Ovary (tissue), 7 donors: ENCODE measurements at regions not wholly inside any gene's neighbourhood (a gene's known extent, or its start where the extent isn't known, plus 50 kb on each side); places are given as distances from the start of the nearest gene placed in this dataset.

Experiments
- DNase-seq, 5 donors: peaks; one replicate each; pipeline ENCODE4 v3.0.0-alpha.2; 2019 to 2020
- H3K27ac ChIP-seq, 2 donors: fragments of 200-600 bp; one replicate each; pipeline versions ENCODE4 v1.5.1 to v1.8.0; 2019 to 2022
- H3K27me3 ChIP-seq: fragments of 200-600 bp; one replicate; pipeline ENCODE4 v1.8.0; 2022
- H3K36me3 ChIP-seq: fragments of 200-600 bp; sonication (generic); one replicate; pipeline ENCODE4 v1.5.1; 2019
- H3K4me1 ChIP-seq: one replicate; pipeline ENCODE4 v1.8.1; 2013; ENCODE audit warnings: mild to moderate bottlenecking, moderate library complexity; ENCODE audit not compliant: insufficient read depth
- H3K4me3 ChIP-seq: fragments of 200-600 bp; sonication (generic); one replicate; pipeline ENCODE4 v1.5.1; 2017
- H3K9me3 ChIP-seq, 2 donors: fragments of 200-600 bp in 1 of 2; sonication (generic) in 1 of 2; one replicate each; pipeline versions ENCODE4 v1.5.1 to v1.8.1; 2013 to 2019; ENCODE audit warnings: mild to moderate bottlenecking in 1 of 2, moderate library complexity in 1 of 2
- CTCF ChIP-seq, 3 donors: fragments of 450-650 bp in 2 of 3; fragments of 200-600 bp in 1 of 3; IDR thresholded peaks; one replicate each; pipeline versions ENCODE4 v1.5.1 to v1.8.0; 2016 to 2022; ENCODE audit warnings: antibody characterized with exemption in 3 of 3, mild to moderate bottlenecking in 1 of 3
- EP300 ChIP-seq: sonication (generic); formaldehyde crosslinking; IDR thresholded peaks from one replicate; pipeline ENCODE4 v1.6.1; 2017; ENCODE audit warnings: antibody characterized with exemption
- POLR2A ChIP-seq: fragments of 450-650 bp; IDR thresholded peaks from one replicate; pipeline ENCODE4 v1.6.1; 2017; ENCODE audit warnings: antibody characterized with exemption, mild to moderate bottlenecking, moderate library complexity
- WGBS, 3 donors: extraction: QIAGEN DNeasy Blood & Tissue Kit in 1 of 3; methylation state at CpG; one replicate each; pipeline versions ENCODE4 v1.1.5 to v1.1.7; 2013 to 2017; 5-methylcytosine and 5-hydroxymethylcytosine counted together
- intact Hi-C, 4 donors: fragments of 100-400 bp; cut with DNase I; formaldehyde crosslinking; loops; one replicate each; pipeline versions ENCODE4 v1.11.0 to v1.15.1; 2022 to 2023
- donor health status: DM: no; HTN: no; CAD: no; lungs with moderate emphysema.
- donor health status: DM: no; HTN: no; CAD: no.
- donor health status: Bipolar disorder and iron deficiency.
- donor health status: DM: no; HTN: no; CAD: no.
- donor health status: DM: yes; HTN: yes; CAD: no.

- TF ChIP-seq CTCF (IDR thresholded peaks at IDR 0.05) (no peak), POLR2A (no peak), EP300 (no peak)
- Histone ChIP-seq H3K9me3 (no peaks in the 10 kb centered on the region), H3K4me1 (no peaks in the 10 kb centered on the region), H3K36me3 (no peaks in the 10 kb centered on the region), H3K27ac (no peak overlapping the region), H3K27me3 (no peaks in the 10 kb centered on the region), H3K4me3 (no peak overlapping the region)
- intact Hi-C loops: no loop called here
- 84 to 90% (median 86%) methylated on average over 10 of the region's 10 CpGs for WGBS, 3 donors
- DNase-seq: no peak
Measured at GRCh38 chr12:41907021-41907420, 237.7 kb downstream of the GXYLT1 start.

- Histone ChIP-seq H3K27ac (no peak overlapping the region), H3K4me3 (no peak overlapping the region), H3K27me3 (no peaks in the 10 kb centered on the region), H3K9me3 (no peaks in the 10 kb centered on the region), H3K4me1 (no peaks in the 10 kb centered on the region), H3K36me3 (no peaks in the 10 kb centered on the region)
- 94 to 99% (median 98%) methylated on average over 6 of the region's 6 CpGs for WGBS, 3 donors
- TF ChIP-seq POLR2A (no peak), EP300 (no peak), CTCF (IDR thresholded peaks at IDR 0.05) (no peak)
- intact Hi-C loops: no loop called here
- DNase-seq: no peak
Measured at GRCh38 chr12:41905759-41906297, 238.8 kb downstream of the GXYLT1 start.

GRCh38 chr12:41905073-41905758 is 239.5 kb downstream of the GXYLT1 start:
- no peak for DNase-seq
- H3K36me3 ChIP-seq: no peaks in the 10 kb centered on the region
- H3K4me3 ChIP-seq: no peak overlapping the region
- H3K9me3 ChIP-seq: no peaks in the 10 kb centered on the region
- intact Hi-C loops: no loop called here
- H3K27me3 ChIP-seq: no peaks in the 10 kb centered on the region
- 64 to 87% (median 74%) methylated on average over 7 of the region's 7 CpGs for WGBS, 3 donors
- no peak overlapping the region for H3K27ac ChIP-seq
- H3K4me1 ChIP-seq: no peaks in the 10 kb centered on the region
- TF ChIP-seq POLR2A (no peak), EP300 (no peak), CTCF (IDR thresholded peaks at IDR 0.05) (no peak)

DNA sequence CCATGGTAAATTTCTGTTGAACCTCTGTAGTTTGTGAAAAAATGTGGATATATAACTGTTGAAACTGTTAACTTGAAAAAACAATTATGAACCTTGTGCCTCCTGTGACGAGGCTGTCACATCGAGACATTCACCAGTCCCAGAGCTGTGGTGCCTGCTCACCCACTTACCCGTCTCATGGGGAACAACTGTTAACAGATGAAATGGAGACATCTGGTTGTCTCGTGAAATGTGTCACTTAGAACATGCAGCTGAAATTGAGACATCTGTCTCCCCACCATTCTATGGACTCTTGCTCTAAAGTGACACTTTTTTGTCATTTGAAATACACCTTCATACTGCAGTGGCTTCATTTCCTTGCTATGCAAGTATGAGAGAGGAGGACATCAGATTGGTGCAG is 240.6 kb downstream of the GXYLT1 start:
- WGBS, 3 donors: 81 to 92% (median 85%) methylated on average over 4 of the region's 4 CpGs
- Histone ChIP-seq H3K27me3 (no peaks in the 10 kb centered on the region), H3K4me3 (no peak overlapping the region), H3K27ac (no peak overlapping the region), H3K36me3 (no peaks in the 10 kb centered on the region), H3K4me1 (no peaks in the 10 kb centered on the region), H3K9me3 (no peaks in the 10 kb centered on the region)
- no peak for DNase-seq
- intact Hi-C loops: no loop called here
- no peak for TF ChIP-seq EP300

- WGBS, 3 donors: 93 to 96% (median 95%) methylated on average over 6 of the region's 6 CpGs
- H3K27me3 ChIP-seq: no peaks in the 10 kb centered on the region
- no peaks in the 10 kb centered on the region for H3K4me1 ChIP-seq
- intact Hi-C loops: no loop called here
- no peaks in the 10 kb centered on the region for H3K36me3 ChIP-seq
- TF ChIP-seq CTCF (IDR thresholded peaks at IDR 0.05) (no peak), EP300 (no peak), POLR2A (no peak)
- no peak overlapping the region for H3K4me3 ChIP-seq
- no peak overlapping the region for H3K27ac ChIP-seq
- H3K9me3 ChIP-seq: no peaks in the 10 kb centered on the region
- no peak for DNase-seq
Measured at GRCh38 chr12:41903014-41903708, 241.5 kb downstream of the GXYLT1 start.
